Body of pancreas (tissue), 4 donors: ENCODE measurements at regions not wholly inside any gene's neighbourhood (a gene's known extent, or its start where the extent isn't known, plus 50 kb on each side); places are given as distances from the start of the nearest gene placed in this dataset.

ENCODE experiments used
- CTCF ChIP-seq, 7 experiments: fragments of 450-650 bp in 4 of 7; fragments of 200-600 bp in 3 of 7; sonication (generic) in 3 of 7; IDR thresholded peaks; one replicate each; pipeline ENCODE4 v1.5.1; 2016 to 2019; ENCODE audit warnings: antibody characterized with exemption in 7 of 7
- POLR2A ChIP-seq, 3 donors: fragments of 450-650 bp; IDR thresholded peaks; one replicate each; pipeline ENCODE4 v1.6.1; 2016; ENCODE audit warnings: antibody characterized with exemption in 3 of 3, mild to moderate bottlenecking in 2 of 3

- no peak for TF ChIP-seq CTCF (IDR thresholded peaks at IDR 0.05)
- TF ChIP-seq POLR2A (IDR thresholded peaks at IDR 0.05): no peak
These were observed 658.3 kb upstream of the CPEB2 start for GRCh38 chr4:14343961-14344360.
